NCI-H524 (cell line): ENCODE measurements at regions not wholly inside any gene's neighbourhood (a gene's known extent, or its start where the extent isn't known, plus 50 kb on each side); places are given as distances from the start of the nearest gene placed in this dataset.

ENCODE experiments used
- DNase-seq, 2 experiments: peaks; one replicate each; lab custom pipeline; 2025; lab: John Stamatoyannopoulos, UW

DNA sequence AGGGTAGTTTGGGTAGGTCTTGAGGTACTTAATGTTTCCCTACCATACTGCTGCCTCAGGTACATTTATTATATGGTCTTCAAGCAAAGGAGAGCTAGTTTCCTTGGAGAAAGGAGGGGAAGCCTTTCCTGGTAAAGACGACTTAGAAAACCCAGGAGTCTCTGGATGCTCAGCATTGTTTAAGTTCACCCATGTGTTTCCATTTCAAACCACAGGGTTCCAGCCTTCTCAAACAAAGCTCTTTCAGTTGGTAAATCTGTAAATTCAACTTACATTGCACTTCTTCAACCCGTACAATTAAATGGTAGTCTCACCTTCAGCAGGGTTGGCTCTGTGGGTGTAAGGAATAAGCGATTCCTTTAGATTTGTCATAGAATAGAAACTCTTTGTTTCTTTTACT is 111.9 kb upstream of the UNC5C start:
- no peak for DNase-seq

DNA sequence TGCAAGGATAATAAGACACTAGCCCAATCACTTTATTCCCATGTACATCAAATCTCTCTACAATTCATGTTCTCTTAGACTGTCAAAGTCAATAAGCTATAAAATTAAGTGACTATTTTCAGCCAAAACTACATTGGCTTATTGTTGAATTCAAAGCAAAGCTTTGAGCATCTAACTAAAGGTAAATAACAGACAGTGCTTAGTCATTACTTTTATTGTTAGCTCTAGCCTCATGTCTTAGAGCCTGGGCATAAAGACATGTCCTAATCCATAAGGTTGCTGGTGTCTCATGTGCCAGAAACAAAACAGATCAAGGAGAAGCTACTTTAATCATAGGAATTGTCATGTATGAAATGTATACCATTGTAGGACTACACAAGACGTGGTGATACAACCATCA is 103.1 kb upstream of the UNC5C start:
- DNase-seq: no peak

DNA sequence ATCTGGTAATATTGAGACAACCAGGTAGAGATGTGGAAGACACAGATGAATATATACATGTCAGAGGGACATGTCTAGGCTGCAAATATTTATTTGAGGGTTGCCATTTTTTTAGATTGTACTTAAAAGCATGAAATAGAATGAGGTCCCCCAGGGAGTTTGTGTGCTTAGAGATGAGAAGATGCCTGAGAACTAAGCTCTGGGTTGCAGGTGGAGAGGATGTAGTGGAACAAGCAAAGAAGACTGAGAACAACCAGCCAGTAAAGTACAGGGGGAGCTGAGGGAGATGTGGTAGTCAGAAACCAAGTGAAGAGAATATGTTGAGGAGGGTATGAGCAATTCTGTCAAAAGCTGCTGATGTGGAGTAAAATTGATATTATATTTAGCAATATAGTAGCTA is 95.6 kb upstream of the UNC5C start:
- DNase-seq: no peak

DNA sequence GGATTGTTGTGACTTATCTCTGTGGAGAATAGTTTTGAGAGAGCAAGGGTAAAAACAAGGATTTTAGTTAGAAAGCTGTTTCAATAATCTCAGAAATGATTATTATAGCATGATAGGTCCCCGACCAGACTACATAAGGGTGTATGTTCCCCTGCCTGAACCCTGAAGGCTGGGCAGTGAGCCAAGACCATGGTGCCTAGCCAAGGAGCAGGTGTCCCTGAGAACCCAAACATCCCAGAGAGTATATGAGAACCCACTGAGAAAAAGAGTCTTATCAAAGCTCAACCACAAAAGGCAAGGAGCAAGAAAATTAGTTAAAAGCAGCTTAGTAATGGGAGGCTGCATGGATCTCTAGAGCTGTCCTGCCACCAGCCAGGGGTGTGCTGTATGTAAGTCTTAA is 94.9 kb upstream of the UNC5C start:
- DNase-seq: no peak

DNA sequence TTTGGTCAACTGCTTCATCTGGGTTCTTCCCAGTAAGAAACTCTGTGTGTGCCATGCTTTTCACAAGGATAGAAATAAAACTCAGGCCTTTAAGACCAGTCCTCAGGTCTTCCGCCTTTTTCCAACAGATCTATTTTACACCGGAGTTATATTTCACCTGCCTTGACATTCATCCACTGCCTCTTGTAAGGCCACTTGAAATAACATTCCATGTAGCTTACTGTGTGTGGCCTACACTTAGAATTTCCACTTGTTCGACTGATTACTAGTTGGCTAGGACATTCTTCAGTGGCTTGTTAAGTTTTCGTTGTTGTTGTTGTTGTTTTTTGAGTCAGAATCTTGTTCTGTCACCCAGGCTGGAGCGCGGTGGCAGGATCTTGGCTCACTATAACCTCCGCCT is 92.8 kb upstream of the UNC5C start:
- DNase-seq: no peak

DNA sequence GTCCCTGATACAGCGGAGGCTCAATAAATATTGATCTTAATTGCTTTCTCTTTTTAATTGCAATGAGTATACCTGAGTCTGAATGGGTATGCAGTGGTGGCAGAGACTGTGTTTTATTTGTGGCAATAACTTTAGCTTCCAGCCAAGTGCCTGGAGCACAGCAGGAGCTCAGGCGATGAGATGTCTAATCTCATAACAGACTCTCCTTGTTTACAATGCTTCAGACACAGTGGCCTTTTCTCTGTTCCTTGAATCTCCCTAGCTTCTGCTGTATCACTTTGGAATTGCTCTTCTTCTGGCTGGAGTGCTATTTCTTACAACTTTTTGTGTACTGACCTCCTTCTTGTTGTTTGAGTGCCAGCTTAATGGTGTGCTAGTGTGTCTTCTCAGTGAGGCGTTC is 91.5 kb upstream of the UNC5C start:
- DNase-seq: no peak

DNA sequence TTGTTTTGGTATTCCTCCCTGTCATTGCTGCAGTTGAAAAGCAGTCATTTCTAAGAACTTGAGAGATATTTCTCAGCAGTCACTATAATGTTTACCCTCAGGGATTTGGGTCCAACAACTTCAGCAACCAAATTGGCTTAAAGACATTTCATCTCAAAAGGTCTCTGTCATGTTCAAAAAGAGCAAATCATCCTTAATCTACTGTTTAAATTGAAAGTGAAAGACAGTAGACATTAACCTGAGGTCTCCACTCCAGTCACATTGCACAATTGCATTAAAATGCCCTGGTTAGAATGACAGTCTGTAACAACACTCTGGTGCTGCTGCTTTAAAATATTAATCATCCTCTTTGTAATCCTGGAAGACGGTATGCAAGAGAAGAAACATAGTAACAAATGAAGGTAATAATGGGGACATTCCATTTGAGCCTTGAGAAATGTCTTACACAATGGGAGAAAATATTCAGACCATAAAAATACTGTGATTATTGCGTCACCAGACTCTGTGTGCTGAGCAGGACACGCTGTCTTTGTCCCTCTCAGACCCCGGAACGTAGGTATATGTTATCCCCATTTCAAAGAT is 90.2 kb upstream of the UNC5C start:
- DNase-seq: no peak

DNA sequence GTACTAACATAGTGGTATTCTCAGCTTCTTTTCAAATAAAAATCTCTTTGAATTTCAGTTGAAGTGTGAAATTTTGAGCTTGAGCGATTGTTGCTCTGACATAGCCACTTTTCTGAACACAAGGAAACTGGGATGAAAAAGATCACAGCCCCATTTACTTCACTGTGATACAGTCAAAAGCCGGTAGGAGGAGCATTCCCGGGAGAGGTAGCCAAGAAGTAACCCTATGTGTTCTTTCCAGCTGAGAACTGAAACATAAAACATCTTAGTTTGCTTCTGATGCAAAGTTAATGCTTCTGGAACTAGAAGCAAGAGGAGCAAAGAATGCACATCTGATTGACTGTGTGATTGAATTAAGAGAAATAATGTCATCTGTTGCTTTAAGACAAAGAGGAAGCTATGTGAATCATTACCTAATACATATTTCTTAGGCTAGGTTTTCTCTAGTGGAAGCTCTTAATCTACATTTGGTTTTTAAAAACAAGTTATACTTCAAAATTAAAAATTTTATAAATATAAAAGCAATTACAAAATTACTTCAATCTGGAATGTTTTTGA is 88.3 kb upstream of the UNC5C start:
- DNase-seq: peak in 1 of 2 experiments; percentile 15

DNA sequence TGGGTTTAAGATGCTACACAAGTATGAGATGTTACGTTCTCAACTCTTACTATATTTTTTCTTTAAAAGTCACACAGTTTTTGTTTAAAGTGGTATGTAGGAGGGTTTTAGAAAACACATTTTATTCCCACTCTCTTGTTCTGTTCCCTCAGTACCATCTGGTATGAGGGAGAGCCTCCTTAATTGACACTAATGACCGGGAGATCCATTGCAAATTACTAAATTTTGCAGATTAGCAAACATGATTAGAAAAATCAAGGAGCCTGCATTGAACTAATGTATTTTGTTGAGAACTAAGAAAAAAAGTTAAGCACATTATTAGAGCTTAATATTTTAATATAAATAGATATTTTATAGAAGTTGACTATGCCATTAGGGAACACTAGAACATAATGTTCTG is 87.3 kb upstream of the UNC5C start:
- DNase-seq: no peak

DNA sequence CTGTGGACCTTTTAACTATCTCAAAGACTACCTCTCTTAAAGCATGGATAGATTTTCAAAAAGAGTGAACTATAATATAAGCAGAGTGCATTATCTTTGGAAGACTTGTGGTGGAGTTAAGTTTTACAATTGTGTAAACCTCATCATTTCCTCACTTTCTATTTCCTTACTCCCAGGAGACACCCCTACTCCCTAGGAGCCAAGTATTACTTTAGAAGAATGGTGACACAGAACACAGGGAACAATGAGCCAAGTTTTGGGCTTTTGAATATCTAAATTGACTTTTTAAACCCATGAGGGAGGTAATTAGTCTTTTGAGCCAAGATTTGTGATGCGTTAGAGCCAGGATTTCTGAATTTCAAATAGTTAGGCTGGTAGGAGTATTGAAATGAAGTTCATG is 78.9 kb upstream of the UNC5C start:
- DNase-seq: no peak

DNA sequence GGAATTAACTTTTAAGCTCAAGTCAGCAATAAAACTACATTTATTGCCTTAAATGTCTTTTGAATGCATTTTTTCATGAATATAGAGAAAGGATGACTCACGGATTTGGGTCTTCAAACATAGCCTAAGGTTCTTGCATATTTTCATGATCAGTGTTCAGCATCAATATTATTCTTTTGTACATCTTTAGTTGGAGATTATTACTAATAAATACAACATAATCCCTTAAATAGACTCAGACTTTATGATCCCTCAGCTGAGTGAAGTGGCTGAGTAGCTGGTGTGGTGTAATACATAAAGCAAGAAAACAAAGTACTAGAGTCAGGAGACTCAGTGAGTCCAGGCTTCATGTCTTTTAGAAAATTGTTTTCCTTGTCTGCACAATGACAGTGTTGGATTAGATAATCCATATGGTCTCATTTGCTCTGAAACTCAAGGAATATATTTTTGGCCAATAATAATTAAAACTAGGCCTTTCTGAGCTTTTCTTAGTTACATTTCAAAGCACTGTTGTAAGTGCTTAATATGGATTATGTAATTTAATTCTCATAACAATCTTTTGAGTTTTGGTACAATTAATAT is 78.3 kb upstream of the UNC5C start:
- peak in 1 of 2 experiments; percentile 8 for DNase-seq

DNA sequence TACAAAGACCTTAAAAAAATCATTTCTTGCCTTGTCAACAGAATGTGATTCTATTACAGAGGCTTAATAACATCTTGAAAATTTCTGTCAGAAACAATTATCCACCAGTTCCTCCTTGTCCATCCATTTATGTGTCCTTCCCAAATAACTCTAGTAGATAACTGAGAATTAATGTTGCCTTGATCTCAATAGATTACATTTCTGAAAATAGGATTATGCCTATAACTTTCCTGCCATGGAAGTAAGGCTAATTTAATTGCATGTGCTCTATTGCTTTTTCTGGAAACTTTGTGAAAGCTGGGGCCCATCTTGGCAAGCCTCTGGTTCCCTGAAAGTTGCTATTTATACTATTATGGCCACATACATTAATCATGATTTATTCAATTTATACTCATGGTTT is 76.2 kb upstream of the UNC5C start:
- DNase-seq: no peak

DNA sequence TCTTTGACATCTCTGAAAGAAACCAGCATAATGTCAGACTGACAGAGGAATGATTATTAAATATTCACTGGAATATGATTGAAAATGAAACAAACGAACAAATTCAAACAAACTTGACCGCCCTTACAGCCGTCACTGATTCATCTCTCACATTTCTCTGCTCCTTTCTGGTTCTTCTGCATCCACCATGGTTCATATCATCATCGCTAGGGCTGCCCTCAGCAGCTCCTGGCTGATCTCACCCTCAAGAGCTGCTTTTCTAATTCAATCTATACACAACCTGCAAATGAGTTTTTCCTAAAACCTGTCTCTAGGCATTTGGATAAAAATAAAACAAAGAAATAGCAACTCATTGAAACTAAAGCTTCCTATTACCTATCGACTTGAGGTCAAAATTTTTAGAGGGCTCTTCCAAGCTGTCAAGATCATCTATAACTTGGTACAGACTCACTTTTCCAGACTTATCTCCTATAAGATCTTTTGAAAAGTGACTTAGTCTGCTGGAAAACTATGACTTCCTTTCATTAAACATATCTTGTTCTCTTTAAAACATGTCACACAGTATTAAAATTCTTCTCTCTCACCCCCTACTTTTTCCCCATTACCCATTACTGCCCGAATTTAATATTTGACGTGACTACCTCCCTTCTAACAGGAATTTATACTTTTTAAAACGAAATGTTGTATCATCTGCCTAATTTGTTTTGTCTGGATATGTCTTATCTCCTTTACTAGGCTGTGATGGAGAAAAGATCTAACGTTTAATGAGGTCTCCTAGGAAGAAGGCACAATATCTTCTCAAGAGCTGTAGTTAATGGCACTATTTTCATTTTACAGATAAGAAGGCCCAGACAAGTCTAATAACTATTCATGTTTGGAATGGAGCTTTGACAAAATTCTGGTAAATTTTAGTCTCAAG is 71.0 kb upstream of the UNC5C start:
- no peak for DNase-seq

DNA sequence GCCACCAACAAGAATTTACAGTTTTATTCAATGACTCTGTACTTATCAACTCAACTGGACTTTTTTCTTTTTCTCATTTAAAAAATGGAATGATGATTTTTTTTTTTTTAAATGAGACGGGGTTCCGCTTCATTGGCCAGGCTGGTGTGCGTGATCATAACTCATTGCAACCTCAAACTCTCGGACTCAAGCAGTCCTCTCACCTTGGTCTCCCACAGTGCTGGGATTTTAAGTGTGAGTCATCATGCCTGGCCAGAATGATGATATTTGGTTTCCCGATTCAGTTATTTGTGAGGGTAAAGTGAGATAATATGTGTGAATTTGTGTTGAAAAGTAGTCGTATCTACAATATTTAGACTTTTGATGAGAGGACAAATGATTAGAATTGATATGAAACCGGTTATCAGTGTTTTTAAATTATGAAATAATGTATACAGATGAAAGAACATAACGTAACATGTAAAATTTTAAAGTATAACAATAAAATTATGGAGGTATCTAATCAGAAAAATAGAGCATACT is 66.0 kb upstream of the UNC5C start:
- no peak for DNase-seq

DNA sequence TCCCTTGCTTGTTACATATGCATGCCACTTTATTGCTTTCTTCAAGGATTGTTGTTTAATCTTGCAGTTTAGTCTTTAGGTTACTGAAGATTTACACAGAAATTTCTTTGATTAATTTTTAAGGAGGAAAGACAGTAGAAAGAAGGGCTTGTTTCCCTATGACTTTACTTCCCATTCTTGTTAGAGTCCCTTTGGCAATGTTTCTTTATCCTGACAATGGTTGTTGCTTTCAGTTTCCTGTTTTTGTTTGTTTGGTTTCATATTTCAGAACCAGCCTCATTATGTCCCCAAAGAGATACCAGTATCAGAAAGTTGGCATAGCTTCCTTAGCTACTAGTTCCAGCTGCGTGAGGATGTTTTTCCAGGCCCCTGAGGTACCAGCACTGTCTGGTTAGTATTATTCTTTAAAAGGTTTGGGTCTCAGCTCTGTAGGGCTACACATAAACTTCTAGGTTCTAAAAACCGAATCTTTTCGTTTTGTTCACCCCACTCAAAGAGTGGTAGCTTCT is 61.3 kb upstream of the UNC5C start:
- DNase-seq: no peak

DNA sequence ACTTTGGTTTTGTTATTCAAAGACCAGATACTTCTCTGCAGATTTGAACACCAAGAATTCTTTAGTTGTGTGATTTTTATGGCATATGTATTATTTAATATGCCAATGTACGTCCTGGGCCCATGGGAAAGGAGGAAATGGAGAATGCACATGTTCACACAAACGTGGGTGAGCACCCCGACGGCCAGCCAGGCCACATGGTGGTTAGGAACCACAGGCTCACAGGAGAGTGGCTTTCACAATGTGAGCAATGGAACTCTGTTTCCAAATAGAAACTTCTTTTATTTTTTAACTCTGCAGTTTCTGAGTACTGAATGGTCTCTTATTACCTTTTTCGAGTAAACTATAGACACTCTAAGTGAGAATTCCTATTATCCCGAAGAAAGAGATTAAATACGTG is 58.0 kb upstream of the UNC5C start:
- DNase-seq: no peak

DNA sequence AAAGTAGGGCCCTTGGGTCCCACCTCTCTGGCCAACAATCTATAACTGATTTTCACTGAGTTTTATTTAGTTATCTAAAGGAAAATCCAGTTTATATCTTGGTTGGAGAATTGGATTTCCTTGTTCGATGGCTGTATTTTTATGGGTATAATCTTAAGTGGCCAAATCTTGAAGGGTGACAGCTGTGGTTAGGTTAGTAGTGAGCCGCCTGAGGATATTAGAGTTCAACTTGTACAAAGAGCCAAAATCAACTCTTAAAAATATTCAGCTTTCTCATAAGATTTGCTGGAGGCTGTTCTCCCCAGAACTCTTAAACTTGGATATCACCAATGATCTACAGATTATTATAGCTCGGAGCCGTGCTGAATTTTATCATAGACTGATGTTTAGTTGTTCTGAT is 54.6 kb upstream of the UNC5C start:
- DNase-seq: no peak

DNA sequence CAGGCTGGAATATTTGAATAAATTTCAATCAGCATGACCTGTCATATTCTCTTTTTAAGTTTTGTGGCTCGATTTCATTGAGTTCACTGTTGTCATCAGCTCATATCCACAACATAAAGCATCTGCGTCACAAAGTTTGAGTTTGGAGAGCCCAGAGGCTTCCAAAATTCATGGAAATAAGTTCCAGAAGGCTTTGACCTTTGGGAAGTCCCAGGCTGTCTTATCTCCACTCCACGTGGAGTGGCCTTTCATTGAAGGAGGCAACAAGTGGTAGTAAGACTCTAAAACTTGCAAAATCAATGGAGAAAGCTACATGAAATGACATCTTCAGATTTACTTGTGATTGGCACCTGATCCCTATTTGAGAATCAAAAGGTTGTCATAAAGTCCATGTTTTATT is 54.1 kb upstream of the UNC5C start:
- DNase-seq: no peak

DNA sequence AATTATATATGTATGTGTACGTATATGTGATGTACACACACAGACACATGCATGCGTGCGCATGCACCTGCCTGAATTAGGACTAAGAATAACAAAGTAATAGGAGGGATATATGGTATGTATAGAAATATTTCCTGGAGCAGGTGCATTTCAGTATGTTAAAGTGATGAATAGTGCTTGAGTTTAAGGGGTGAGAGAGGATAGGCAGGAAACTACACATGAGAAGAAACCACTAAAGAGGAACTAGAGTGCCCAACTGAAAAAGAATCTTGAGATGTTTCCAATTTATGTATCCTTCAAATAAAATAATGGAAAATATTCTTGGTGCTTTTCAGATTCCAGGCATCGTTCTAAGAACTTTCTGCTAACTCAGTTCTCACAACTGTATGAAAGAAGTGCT is 52.6 kb upstream of the UNC5C start:
- no peak for DNase-seq

DNA sequence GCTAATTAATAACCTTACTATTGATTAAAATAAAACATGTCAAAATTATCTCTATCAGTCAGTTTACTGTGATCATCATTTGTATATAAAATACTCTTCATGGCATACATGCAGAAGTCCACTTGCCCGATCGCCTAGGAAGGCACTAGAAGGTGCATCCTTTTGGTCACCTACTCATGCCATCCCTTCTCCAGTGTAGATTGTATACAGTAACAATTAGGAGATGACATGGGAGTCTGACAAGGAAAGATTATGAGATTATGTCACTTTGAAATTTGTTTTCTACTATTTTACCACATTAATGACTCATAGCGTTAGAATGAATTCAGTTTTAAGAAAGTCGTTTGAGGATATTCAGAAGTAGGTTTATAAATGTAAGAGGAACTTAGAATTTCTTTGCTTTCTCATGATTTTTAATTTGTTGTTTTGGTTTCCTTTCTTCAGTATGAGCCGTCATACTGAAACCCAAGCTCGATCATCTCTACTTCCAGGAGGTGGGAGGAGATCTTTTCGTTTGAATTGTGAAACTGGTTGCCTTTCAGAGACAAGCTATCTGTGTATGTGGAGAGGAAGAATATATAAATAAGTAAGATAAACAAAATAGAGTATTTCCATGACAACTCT is 51.1 kb upstream of the UNC5C start:
- no peak for DNase-seq
